HepG2 (cell line): ENCODE measurements at regions not wholly inside any gene's neighbourhood (a gene's known extent, or its start where the extent isn't known, plus 50 kb on each side); places are given as distances from the start of the nearest gene placed in this dataset.

Experiments used
- ATAC-seq: fragments of 200-7000 bp; cut with Tn5 transposase; 3 replicates; pipeline ENCODE4 v1.9.1; 2020; ENCODE audit warnings: mild to moderate bottlenecking, moderate library complexity
- BruUV-seq: library from RNA; stranded (reverse); fragments of 400-500 nt; replicated peaks from 2 replicates; lab custom pipeline; 2021; lab: Mats Ljungman, UMichigan
- CTCF ChIA-PET: fragments of 300-600 bp; formaldehyde crosslinking; extraction: SDS; loops from one replicate; lab custom pipeline; 2021; ENCODE audit warnings: low total read pairs, inconsistent platforms, low intra/inter-chr PET ratio; lab: Yijun Ruan, JAX
- POLR2A ChIA-PET: fragments of 350-600 bp; sonication (Branson Sonifier 250); formaldehyde crosslinking; loops from one replicate; lab custom pipeline; 2020; ENCODE audit warnings: antibody characterized with exemption, inconsistent platforms; lab: Yijun Ruan, JAX
- DNase-seq: peaks from one replicate; pipeline ENCODE4 v3.0.0-alpha.2; 2015; ENCODE audit warnings: low spot score
- FAIRE-seq: peaks from 3 replicates; lab custom pipeline; 2011; peaks lifted over from hg19 to GRCh38; lab: Jason Lieb, UNC
- H2AFZ ChIP-seq: one replicate; pipeline ENCODE4 v1.6.1; 2011; ENCODE audit warnings: low read length, inconsistent platforms
- H3K27ac ChIP-seq: fragments of 300-600 bp; 3 replicates; pipeline ENCODE4 v1.8.0; 2011; ENCODE audit warnings: mixed run types, mild to moderate bottlenecking, mixed read lengths, low read length, inconsistent platforms; ENCODE audit not compliant: insufficient read depth; ENCODE audit errors: extremely low read length
- H3K27me3 ChIP-seq, 2 experiments: fragments of 200-600 bp in 1 of 2; 2 replicates in 1 of 2; 3 replicates in 1 of 2; pipeline versions ENCODE4 v1.6.0 to v1.8.0; 2011; ENCODE audit warnings: low read length in 2 of 2, mild to moderate bottlenecking in 2 of 2, moderate library complexity in 2 of 2, inconsistent platforms in 1 of 2; ENCODE audit not compliant: insufficient read depth in 2 of 2, control insufficient read depth in 1 of 2
- H3K36me3 ChIP-seq, 2 experiments: fragments of 200-600 bp in 1 of 2; replicated peaks in 1 of 2; 2 replicates in 1 of 2; 3 replicates in 1 of 2; pipeline versions ENCODE4 v1.5.1 to v1.8.0; 2011; ENCODE audit warnings: low read length in 2 of 2, inconsistent platforms in 1 of 2; ENCODE audit not compliant: insufficient read depth in 2 of 2, control insufficient read depth in 1 of 2
- H3K4me1 ChIP-seq: 2 replicates; pipeline ENCODE4 v1.5.1; 2012; ENCODE audit warnings: low read length, inconsistent platforms; ENCODE audit not compliant: insufficient read depth
- H3K4me2 ChIP-seq: 2 replicates; pipeline ENCODE4 v1.6.0; 2011; ENCODE audit warnings: low read depth, low read length, inconsistent platforms
- H3K4me3 ChIP-seq, 3 experiments: fragments of 200-600 bp in 1 of 3; sonication (generic), shearing (Covaris generic) in 1 of 3; replicated peaks in 1 of 3; 2 replicates each; pipeline ENCODE4 v1.5.1; 2011 to 2016; ENCODE audit warnings: low read length in 3 of 3, inconsistent platforms in 2 of 3, low read depth in 2 of 3, mild to moderate bottlenecking in 2 of 3, control low read depth in 1 of 3, mixed read lengths in 1 of 3; ENCODE audit not compliant: insufficient read depth in 1 of 3
- H3K79me2 ChIP-seq: one replicate; pipeline ENCODE4 v1.6.1; 2011; ENCODE audit warnings: low read length, inconsistent platforms; ENCODE audit not compliant: insufficient read depth
- H3K9ac ChIP-seq: 2 replicates; pipeline ENCODE4 v1.6.0; 2011; ENCODE audit warnings: mild to moderate bottlenecking, low read depth, low read length, inconsistent platforms; ENCODE audit not compliant: insufficient read depth
- H3K9me3 ChIP-seq: 2 replicates; pipeline ENCODE4 v1.5.1; 2012; ENCODE audit warnings: mild to moderate bottlenecking, low read length
- H4K20me1 ChIP-seq: 2 replicates; pipeline ENCODE4 v1.6.0; 2011; ENCODE audit warnings: inconsistent platforms, mild to moderate bottlenecking, low read length, moderate library complexity; ENCODE audit not compliant: insufficient read depth
- ARID2 ChIP-seq: sonication (generic); formaldehyde crosslinking; IDR thresholded peaks from 2 replicates; pipeline ENCODE4 v1.8.1; 2022; ENCODE audit warnings: mild to moderate bottlenecking, missing genetic modification reagents, borderline replicate concordance
- EED ChIP-seq: sonication (generic); formaldehyde crosslinking; IDR thresholded peaks from 2 replicates; pipeline ENCODE4 v1.5.0; 2020; ENCODE audit warnings: mild to moderate bottlenecking, missing genetic modification reagents
- ETV6 ChIP-seq: sonication (generic); formaldehyde crosslinking; conservative IDR thresholded peaks from 2 replicates; pipeline ENCODE4 v1.4.0; 2020; ENCODE audit warnings: missing genetic modification reagents
- GATA4 ChIP-seq: sonication (generic); IDR thresholded peaks from 2 replicates; pipeline ENCODE4 v1.6.1; 2016; ENCODE audit warnings: antibody characterized with exemption, low read depth, borderline replicate concordance
- MAZ ChIP-seq, 2 experiments: sonication (generic) in 1 of 2; formaldehyde crosslinking in 1 of 2; IDR thresholded peaks; 2 replicates each; pipeline versions ENCODE4 v1.5.0 to v1.6.1; 2012 to 2020; ENCODE audit warnings: low read depth in 2 of 2, mild to moderate bottlenecking in 2 of 2, borderline replicate concordance in 1 of 2, improper control_type of control experiment in 1 of 2, low read length in 1 of 2, missing genetic modification reagents in 1 of 2, moderate library complexity in 1 of 2
- RBM39 ChIP-seq: fragments of 200-400 bp; formaldehyde crosslinking; IDR thresholded peaks from one replicate; pipeline ENCODE4 v1.6.1; 2018; ENCODE audit warnings: antibody characterized with exemption, mild to moderate bottlenecking, low read depth, low read length; ENCODE audit not compliant: poor library complexity, severe bottlenecking
- SIX4 ChIP-seq: sonication (generic); formaldehyde crosslinking; IDR thresholded peaks from 2 replicates; pipeline ENCODE4 v1.4.0; 2020; ENCODE audit warnings: missing genetic modification reagents
- SP2 ChIP-seq: sonication (generic); formaldehyde crosslinking; IDR thresholded peaks from 2 replicates; pipeline ENCODE4 v1.5.1; 2020; ENCODE audit warnings: mild to moderate bottlenecking, missing genetic modification reagents
- ZNF703 ChIP-seq: sonication (generic); formaldehyde crosslinking; IDR thresholded peaks from 2 replicates; pipeline ENCODE4 v1.5.1; 2020; ENCODE audit warnings: missing genetic modification reagents, mild to moderate bottlenecking, moderate library complexity, borderline replicate concordance
- ZNF772 ChIP-seq: sonication (generic); formaldehyde crosslinking; IDR thresholded peaks from 2 replicates; pipeline ENCODE4 v1.5.0; 2020; ENCODE audit warnings: mild to moderate bottlenecking, missing genetic modification reagents
- WGBS: methylation state at CpG from one replicate; pipeline ENCODE4 v1.1.6; 2017; ENCODE audit warnings: low lambda C conversion rate; 5-methylcytosine and 5-hydroxymethylcytosine counted together
- in situ Hi-C: cut with HindIII; loops from 2 replicates; pipeline ENCODE4 v1.10.0; 2017; ENCODE audit warnings: low pct_unique_long_range_greater_than_20kb; ENCODE audit not compliant: extremely low pct_ligation_motif_present
- intact Hi-C: fragments of 100-400 bp; cut with micrococcal nuclease; formaldehyde crosslinking; loops from one replicate; pipeline ENCODE4 v1.10.0; 2022; ENCODE audit not compliant: unreplicated experiment
- TF ChIP-seq, protein P1 (sequence below), 2 experiments: fragments of 450-650 bp in 1 of 2; sonication (generic) in 1 of 2; formaldehyde crosslinking in 1 of 2; IDR thresholded peaks; 2 replicates each; pipeline versions ENCODE4 v1.6.1 to v1.8.0; 2016 to 2022; ENCODE audit warnings: antibody characterized with exemption in 1 of 2, mild to moderate bottlenecking in 1 of 2, missing genetic modification reagents in 1 of 2
- TF ChIP-seq, protein P2 (sequence below): sonication (generic); formaldehyde crosslinking; IDR thresholded peaks from 2 replicates; pipeline ENCODE4 v1.5.1; 2020; ENCODE audit warnings: mild to moderate bottlenecking, missing genetic modification reagents

DNA sequence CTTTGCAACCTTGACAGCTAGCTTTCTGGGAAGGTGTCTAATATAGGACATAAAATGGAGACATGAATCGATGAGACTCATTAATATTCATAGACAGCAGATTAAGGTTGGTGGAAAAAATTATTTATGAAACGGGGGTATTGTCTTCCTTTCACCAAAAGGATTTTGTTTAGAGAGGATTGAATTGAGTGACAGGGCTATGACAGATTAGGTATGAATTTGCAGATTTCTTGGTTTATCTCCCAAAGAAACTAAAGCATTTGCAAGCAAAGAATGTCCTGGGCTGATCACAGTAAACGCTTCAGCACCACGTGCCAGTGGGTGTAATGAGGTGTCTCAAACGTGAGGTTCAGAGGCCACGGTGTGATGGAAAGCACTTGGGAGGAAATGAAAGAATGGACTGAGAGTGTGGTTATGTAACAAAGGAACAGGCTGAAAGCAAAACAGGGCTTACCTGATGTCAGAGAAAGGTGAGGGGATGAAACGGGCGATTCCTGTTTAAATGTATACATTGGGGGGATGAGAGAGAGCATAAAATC lies 329.2 kb upstream of the NPVF start:
- ATAC-seq: no peak
- TF ChIP-seq ZNF703 (CRISPR knock-in tag) (no peak), ETV6 (CRISPR knock-in tag) (no peak), ZNF772 (no peak), RBM39 (no peak), GATA4 (no peak), EED (CRISPR knock-in tag) (no peak), SIX4 (no peak), ARID2 (CRISPR knock-in tag) (no peak), MAZ (IDR thresholded peaks at IDR 0.05; ENCODE audit: borderline replicate concordance, low read depth, low read length) (no peak), MAZ (CRISPR knock-in tag; IDR thresholded peaks at IDR 0.05; ENCODE audit: low read depth) (no peak), SP2 (no peak)
- TF ChIP-seq, protein P1, sequence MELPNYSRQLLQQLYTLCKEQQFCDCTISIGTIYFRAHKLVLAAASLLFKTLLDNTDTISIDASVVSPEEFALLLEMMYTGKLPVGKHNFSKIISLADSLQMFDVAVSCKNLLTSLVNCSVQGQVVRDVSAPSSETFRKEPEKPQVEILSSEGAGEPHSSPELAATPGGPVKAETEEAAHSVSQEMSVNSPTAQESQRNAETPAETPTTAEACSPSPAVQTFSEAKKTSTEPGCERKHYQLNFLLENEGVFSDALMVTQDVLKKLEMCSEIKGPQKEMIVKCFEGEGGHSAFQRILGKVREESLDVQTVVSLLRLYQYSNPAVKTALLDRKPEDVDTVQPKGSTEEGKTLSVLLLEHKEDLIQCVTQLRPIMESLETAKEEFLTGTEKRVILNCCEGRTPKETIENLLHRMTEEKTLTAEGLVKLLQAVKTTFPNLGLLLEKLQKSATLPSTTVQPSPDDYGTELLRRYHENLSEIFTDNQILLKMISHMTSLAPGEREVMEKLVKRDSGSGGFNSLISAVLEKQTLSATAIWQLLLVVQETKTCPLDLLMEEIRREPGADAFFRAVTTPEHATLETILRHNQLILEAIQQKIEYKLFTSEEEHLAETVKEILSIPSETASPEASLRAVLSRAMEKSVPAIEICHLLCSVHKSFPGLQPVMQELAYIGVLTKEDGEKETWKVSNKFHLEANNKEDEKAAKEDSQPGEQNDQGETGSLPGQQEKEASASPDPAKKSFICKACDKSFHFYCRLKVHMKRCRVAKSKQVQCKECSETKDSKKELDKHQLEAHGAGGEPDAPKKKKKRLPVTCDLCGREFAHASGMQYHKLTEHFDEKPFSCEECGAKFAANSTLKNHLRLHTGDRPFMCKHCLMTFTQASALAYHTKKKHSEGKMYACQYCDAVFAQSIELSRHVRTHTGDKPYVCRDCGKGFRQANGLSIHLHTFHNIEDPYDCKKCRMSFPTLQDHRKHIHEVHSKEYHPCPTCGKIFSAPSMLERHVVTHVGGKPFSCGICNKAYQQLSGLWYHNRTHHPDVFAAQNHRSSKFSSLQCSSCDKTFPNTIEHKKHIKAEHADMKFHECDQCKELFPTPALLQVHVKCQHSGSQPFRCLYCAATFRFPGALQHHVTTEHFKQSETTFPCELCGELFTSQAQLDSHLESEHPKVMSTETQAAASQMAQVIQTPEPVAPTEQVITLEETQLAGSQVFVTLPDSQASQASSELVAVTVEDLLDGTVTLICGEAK (IDR thresholded peaks at IDR 0.05): no peak
- TF ChIP-seq, protein P1 (CRISPR knock-in tag; IDR thresholded peaks at IDR 0.05): no peak
- TF ChIP-seq, protein P2, sequence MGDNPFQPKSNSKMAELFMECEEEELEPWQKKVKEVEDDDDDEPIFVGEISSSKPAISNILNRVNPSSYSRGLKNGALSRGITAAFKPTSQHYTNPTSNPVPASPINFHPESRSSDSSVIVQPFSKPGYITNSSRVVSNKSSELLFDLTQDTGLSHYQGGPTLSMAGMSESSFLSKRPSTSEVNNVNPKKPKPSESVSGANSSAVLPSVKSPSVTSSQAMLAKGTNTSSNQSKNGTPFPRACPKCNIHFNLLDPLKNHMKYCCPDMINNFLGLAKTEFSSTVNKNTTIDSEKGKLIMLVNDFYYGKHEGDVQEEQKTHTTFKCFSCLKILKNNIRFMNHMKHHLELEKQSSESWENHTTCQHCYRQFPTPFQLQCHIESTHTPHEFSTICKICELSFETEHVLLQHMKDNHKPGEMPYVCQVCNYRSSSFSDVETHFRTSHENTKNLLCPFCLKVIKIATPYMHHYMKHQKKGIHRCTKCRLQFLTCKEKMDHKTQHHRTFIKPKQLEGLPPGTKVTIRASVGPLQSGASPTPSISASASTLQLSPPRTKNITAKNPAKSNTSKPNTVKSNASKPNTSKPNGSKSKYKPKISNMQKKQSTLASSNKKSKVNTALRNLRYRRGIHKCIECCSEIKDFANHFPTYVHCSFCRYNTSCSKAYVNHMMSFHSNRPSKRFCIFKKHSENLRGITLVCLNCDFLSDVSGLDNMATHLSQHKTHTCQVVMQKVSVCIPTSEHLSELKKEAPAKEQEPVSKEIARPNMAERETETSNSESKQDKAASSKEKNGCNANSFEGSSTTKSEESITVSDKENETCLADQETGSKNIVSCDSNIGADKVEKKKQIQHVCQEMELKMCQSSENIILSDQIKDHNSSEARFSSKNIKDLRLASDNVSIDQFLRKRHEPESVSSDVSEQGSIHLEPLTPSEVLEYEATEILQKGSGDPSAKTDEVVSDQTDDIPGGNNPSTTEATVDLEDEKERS (CRISPR knock-in tag): no peak

More for the DNA sequence above, 329.2 kb upstream of the NPVF start:
- WGBS: under 1% methylated on average over 8 of the region's 8 CpGs
- H3K9ac ChIP-seq: no peak overlapping the region
- no peak overlapping the region for H2AFZ ChIP-seq
- BruUV-seq: no TSS peak
- ChIA-PET CTCF (interaction anchor here (0.9 to 1.0 kb wide), 2 partner anchors 9 to 298 kb away, joined by 3 read pairs; no protein-coding TSS in a partner anchor), POLR2A (no interaction called here)
- H3K4me2 ChIP-seq: no peak overlapping the region
- DNase-seq (no peak), FAIRE-seq (no peak)
- H3K4me3 ChIP-seq: no peak overlapping the region
- no peaks in the 10 kb centered on the region for H4K20me1 ChIP-seq
- no peaks in the 10 kb centered on the region for H3K36me3 ChIP-seq
- in situ Hi-C loops (no loop called here), intact Hi-C loops (no loop called here)
- H3K79me2 ChIP-seq: no peaks in the 10 kb centered on the region
- H3K27ac ChIP-seq: no peak overlapping the region
- no peaks in the 10 kb centered on the region for H3K9me3 ChIP-seq
- no peaks in the 10 kb centered on the region for H3K4me1 ChIP-seq
- peaks cover 2 to 19% of the 10 kb centered on the region in 2 experiments; a peak in 4 of 5 replicates for H3K27me3 ChIP-seq
